GM12892 (cell line): ENCODE measurements at regions not wholly inside any gene's neighbourhood (a gene's known extent, or its start where the extent isn't known, plus 50 kb on each side); places are given as distances from the start of the nearest gene placed in this dataset.

Source experiments
- POLR2A ChIP-seq: IDR thresholded peaks from 2 replicates; pipeline ENCODE4 v1.6.1; 2011; ENCODE audit warnings: low read depth, low read length, control low read depth
- POLR2AphosphoS5 ChIP-seq: IDR thresholded peaks from 2 replicates; pipeline ENCODE4 v1.6.1; 2011; ENCODE audit warnings: low read depth, low read length, control low read depth
- TAF1 ChIP-seq: IDR thresholded peaks from 2 replicates; pipeline ENCODE4 v1.6.1; 2011; ENCODE audit warnings: low read depth, mild to moderate bottlenecking, control low read depth, low read length, borderline replicate concordance

DNA sequence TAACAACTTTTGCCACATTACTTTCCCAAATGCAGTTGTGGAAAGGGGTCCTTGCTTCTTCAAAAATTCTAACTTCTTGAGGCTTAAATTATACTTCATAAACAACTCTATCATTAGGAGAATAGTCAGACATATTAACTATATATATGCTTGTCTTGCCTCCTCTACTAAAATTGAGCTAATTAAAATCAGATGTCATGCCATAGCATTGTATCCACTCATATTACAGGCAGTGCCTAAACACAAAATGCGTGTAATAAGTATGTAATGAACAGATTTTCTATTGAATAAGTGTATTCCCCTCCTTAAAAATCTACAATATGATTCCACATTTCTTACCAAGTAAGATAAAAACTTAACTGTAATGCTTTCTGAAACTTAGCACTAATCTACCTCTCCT, 204.5 kb downstream of the PLK2 start:
- TF ChIP-seq POLR2AphosphoS5, result no peak
- no peak for TF ChIP-seq POLR2A
- no peak for TF ChIP-seq TAF1
